ENCODE measurements at regions not wholly inside any gene's neighbourhood (a gene's known extent, or its start where the extent isn't known, plus 50 kb on each side); places are given as distances from the start of the nearest gene placed in this dataset.

- no peak for TF ChIP-seq CTCF (IDR thresholded peaks at IDR 0.05)
- TF ChIP-seq POLR2A (IDR thresholded peaks at IDR 0.05) = no peak
These were observed 62.5 kb upstream of the ACTR3 start for GRCh38 chr2:113827426-113827825.

Data from testis (tissue), 2 donors.